GM12875 (cell line): ENCODE measurements at regions not wholly inside any gene's neighbourhood (a gene's known extent, or its start where the extent isn't known, plus 50 kb on each side); places are given as distances from the start of the nearest gene placed in this dataset.
"Not testable (repeated sequence)": the region's sequence is repeated elsewhere in the genome, so short reads cannot be mapped to it uniquely, and the experiment has no call there.

Source experiments
- H3K4me3 ChIP-seq: one replicate; pipeline ENCODE4 v1.5.1; 2011; ENCODE audit warnings: low read depth, low read length, control low read depth
- CTCF ChIP-seq: IDR thresholded peaks from 2 replicates; pipeline ENCODE4 v1.5.1; 2011; ENCODE audit warnings: low read depth, mild to moderate bottlenecking, control low read depth, inconsistent platforms, low read length, moderate library complexity, borderline replicate concordance; ENCODE audit not compliant: insufficient read depth

- no peak for TF ChIP-seq CTCF
- H3K4me3 ChIP-seq, result no peak overlapping the region
These were observed 641.8 kb upstream of the ZNF385D start for GRCh38 chr3:22392859-22393258.

- H3K4me3 ChIP-seq, result no peak overlapping the region
- TF ChIP-seq CTCF, result no peak
These were observed 648.6 kb upstream of the ZNF385D start for GRCh38 chr3:22399566-22399965.

- no peak overlapping the region for H3K4me3 ChIP-seq
- no peak for TF ChIP-seq CTCF
These were observed 650.5 kb upstream of the ZNF385D start for GRCh38 chr3:22401499-22401898.

GRCh38 chr3:22414239-22414638 is 663.2 kb upstream of the ZNF385D start:
- no peak overlapping the region for H3K4me3 ChIP-seq
- TF ChIP-seq CTCF, result no peak

- H3K4me3 ChIP-seq, result not testable (repeated sequence)
These were observed 665.9 kb upstream of the ZNF385D start for GRCh38 chr3:22416838-22417446.

GRCh38 chr3:22419261-22419660 is 668.3 kb upstream of the ZNF385D start:
- H3K4me3 ChIP-seq, result no peak overlapping the region
- TF ChIP-seq CTCF, result no peak

GRCh38 chr3:22421589-22421988 is 670.6 kb upstream of the ZNF385D start:
- no peak for TF ChIP-seq CTCF
- no peak overlapping the region for H3K4me3 ChIP-seq

GRCh38 chr3:22431334-22431733 is 680.3 kb upstream of the ZNF385D start:
- H3K4me3 ChIP-seq, result no peak overlapping the region
- TF ChIP-seq CTCF, result no peak
